AML-193 (cell line): ENCODE measurements at regions not wholly inside any gene's neighbourhood (a gene's known extent, or its start where the extent isn't known, plus 50 kb on each side); places are given as distances from the start of the nearest gene placed in this dataset.
"Not testable (repeated sequence)": the region's sequence is repeated elsewhere in the genome, so short reads cannot be mapped to it uniquely, and the experiment has no call there.

Experiments used
- DNase-seq, 2 experiments: peaks; one replicate each; lab custom pipeline; 2025; lab: John Stamatoyannopoulos, UW

- DNase-seq, result no peak
These were observed 491.7 kb upstream of the LMO3 start for GRCh38 chr12:17097674-17098073.

GRCh38 chr12:17084831-17085230 is 478.9 kb upstream of the LMO3 start:
- no peak for DNase-seq

- DNase-seq, result no peak
These were observed 473.4 kb upstream of the LMO3 start for GRCh38 chr12:17079251-17079909.

- DNase-seq, result no peak
These were observed 471.6 kb upstream of the LMO3 start for GRCh38 chr12:17077594-17077993.

- no peak for DNase-seq
These were observed 470.8 kb upstream of the LMO3 start for GRCh38 chr12:17076811-17077210.

- no peak for DNase-seq
These were observed 470.2 kb upstream of the LMO3 start for GRCh38 chr12:17076028-17076744.

GRCh38 chr12:17064834-17065233 is 458.9 kb upstream of the LMO3 start:
- no peak for DNase-seq

- no peak for DNase-seq
These were observed 456.5 kb upstream of the LMO3 start for GRCh38 chr12:17062267-17063036.

GRCh38 chr12:17060260-17060659 is 454.3 kb upstream of the LMO3 start:
- no peak for DNase-seq

- no peak for DNase-seq
These were observed 450.6 kb upstream of the LMO3 start for GRCh38 chr12:17056546-17056945.

GRCh38 chr12:17038923-17039322 is 433.0 kb upstream of the LMO3 start:
- DNase-seq, result no peak

GRCh38 chr12:17035372-17035771 is 429.4 kb upstream of the LMO3 start:
- no peak for DNase-seq

GRCh38 chr12:17030338-17030737 is 424.4 kb upstream of the LMO3 start:
- DNase-seq, result no peak

- no peak for DNase-seq
These were observed 422.4 kb upstream of the LMO3 start for GRCh38 chr12:17028348-17028747.

- DNase-seq, result not testable (repeated sequence)
These were observed 419.5 kb upstream of the LMO3 start for GRCh38 chr12:17025424-17025823.

- no peak for DNase-seq
These were observed 414.8 kb upstream of the LMO3 start for GRCh38 chr12:17020765-17021164.

GRCh38 chr12:17017402-17017801 is 411.4 kb upstream of the LMO3 start:
- no peak for DNase-seq

- no peak for DNase-seq
These were observed 410.3 kb upstream of the LMO3 start for GRCh38 chr12:17016116-17016864.

- no peak for DNase-seq
These were observed 409.5 kb upstream of the LMO3 start for GRCh38 chr12:17015501-17015900.

GRCh38 chr12:17007442-17008040 is 401.6 kb upstream of the LMO3 start:
- not testable (repeated sequence) for DNase-seq

- DNase-seq, result not testable (repeated sequence)
These were observed 392.6 kb upstream of the LMO3 start for GRCh38 chr12:16998538-16998937.

GRCh38 chr12:16984484-16984883 is 378.5 kb upstream of the LMO3 start:
- DNase-seq, result no peak
